K562 (cell line): ENCODE measurements at regions not wholly inside any gene's neighbourhood (a gene's known extent, or its start where the extent isn't known, plus 50 kb on each side); places are given as distances from the start of the nearest gene placed in this dataset.

Experiments
- ATAC-seq: fragments of 200-7000 bp; cut with Tn5 transposase; 3 replicates; pipeline ENCODE4 v1.9.1; 2020; ENCODE audit warnings: moderate library complexity
- BruUV-seq: library from RNA; stranded (reverse); fragments of 400-500 nt; replicated peaks from 2 replicates; lab custom pipeline; 2021; lab: Mats Ljungman, UMichigan
- CTCF ChIA-PET: fragments of 300-600 bp; formaldehyde crosslinking; extraction: SDS; loops from one replicate; lab custom pipeline; 2021; ENCODE audit warnings: low intra/inter-chr PET ratio; lab: Yijun Ruan, JAX
- POLR2A ChIA-PET: fragments of 300-600, 350-650 bp; sonication (Branson Sonifier 250); formaldehyde crosslinking; extraction: SDS; loops from one replicate; lab custom pipeline; 2021; ENCODE audit warnings: antibody characterized with exemption, inconsistent platforms; lab: Yijun Ruan, JAX
- DNase-seq, 4 experiments: peaks; one replicate each; pipeline versions ENCODE4 v3.0.0 to v3.0.0-alpha.2; 2011 to 2018; ENCODE audit warnings: low spot score in 3 of 4, mixed read lengths in 3 of 4; ENCODE audit errors: extremely low read depth in 1 of 4
- FAIRE-seq: peaks from 2 replicates; lab custom pipeline; 2011; peaks lifted over from hg19 to GRCh38; lab: Jason Lieb, UNC
- H2AFZ ChIP-seq: 2 replicates; pipeline ENCODE4 v1.6.0; 2011; ENCODE audit warnings: low read depth, low read length, control low read depth, inconsistent platforms
- H3K27ac ChIP-seq: fragments of 200-600 bp; 3 replicates; pipeline ENCODE4 v1.8.0; 2011; ENCODE audit warnings: low read depth, mild to moderate bottlenecking, control low read depth, inconsistent platforms, low read length, moderate library complexity, mixed read lengths; ENCODE audit errors: extremely low read depth
- H3K27me3 ChIP-seq, 2 experiments: fragments of 300-600 bp in 1 of 2; 2 replicates in 1 of 2; 3 replicates in 1 of 2; pipeline versions ENCODE4 v1.6.0 to v1.8.0; 2011; ENCODE audit warnings: inconsistent platforms in 2 of 2, low read length in 2 of 2, mild to moderate bottlenecking in 1 of 2, mixed read lengths in 1 of 2, moderate library complexity in 1 of 2; ENCODE audit not compliant: control insufficient read depth in 2 of 2, insufficient read depth in 2 of 2
- H3K36me3 ChIP-seq: fragments of 300-600 bp; 3 replicates; pipeline ENCODE4 v1.8.0; 2011; ENCODE audit warnings: mild to moderate bottlenecking, low read length, inconsistent platforms; ENCODE audit not compliant: control insufficient read depth, insufficient read depth
- H3K4me1 ChIP-seq, 2 experiments: fragments of 200-600 bp in 1 of 2; replicated peaks in 1 of 2; 2 replicates in 1 of 2; 3 replicates in 1 of 2; pipeline versions ENCODE4 v1.5.1 to v1.8.0; 2011; ENCODE audit warnings: inconsistent platforms in 2 of 2, low read length in 2 of 2, mild to moderate bottlenecking in 1 of 2, mixed read lengths in 1 of 2, moderate library complexity in 1 of 2; ENCODE audit not compliant: control insufficient read depth in 2 of 2, insufficient read depth in 2 of 2
- H3K4me2 ChIP-seq: 2 replicates; pipeline ENCODE4 v1.6.1; 2011; ENCODE audit warnings: low read length, control low read depth, inconsistent platforms, mixed read lengths; ENCODE audit not compliant: insufficient read depth
- H3K4me3 ChIP-seq: fragments of 200-600 bp; sonication (generic), shearing (Covaris generic); 2 replicates; pipeline ENCODE4 v1.5.1; 2016; ENCODE audit warnings: control low read depth, inconsistent platforms
- H3K79me2 ChIP-seq: fragments of 200-600 bp; 3 replicates; pipeline ENCODE4 v1.8.0; 2011; ENCODE audit warnings: low read length, inconsistent platforms; ENCODE audit not compliant: control insufficient read depth, insufficient read depth
- H3K9ac ChIP-seq, 2 experiments: 2 replicates each; pipeline versions ENCODE4 v1.6.0 to v1.6.1; 2011; ENCODE audit warnings: low read depth in 2 of 2, low read length in 2 of 2, control low read depth in 1 of 2, inconsistent platforms in 1 of 2, mild to moderate bottlenecking in 1 of 2, mixed read lengths in 1 of 2; ENCODE audit not compliant: insufficient read depth in 1 of 2
- H3K9me1 ChIP-seq: one replicate; pipeline ENCODE4 v1.6.0; 2011; ENCODE audit warnings: inconsistent platforms, mild to moderate bottlenecking, low read length, moderate library complexity; ENCODE audit not compliant: control insufficient read depth, insufficient read depth
- H3K9me3 ChIP-seq: replicated peaks from 2 replicates; pipeline ENCODE4 v1.5.1; 2011; ENCODE audit warnings: low read depth, low read length, inconsistent platforms; ENCODE audit not compliant: control insufficient read depth, insufficient read depth
- H4K20me1 ChIP-seq: replicated peaks from 2 replicates; pipeline ENCODE4 v1.6.1; 2011; ENCODE audit warnings: low read length, inconsistent platforms, mixed read lengths; ENCODE audit not compliant: control insufficient read depth, insufficient read depth
- ARID1B ChIP-seq: fragments of 450-650 bp; IDR thresholded peaks from 2 replicates; pipeline ENCODE4 v1.6.1; 2016; ENCODE audit warnings: antibody characterized with exemption, mild to moderate bottlenecking, inconsistent platforms
- CREBBP ChIP-seq: IDR thresholded peaks from one replicate; pipeline ENCODE4 v1.6.1; 2012; ENCODE audit warnings: low read depth, mild to moderate bottlenecking, control low read depth, inconsistent platforms, low read length
- ELF1 ChIP-seq: fragments of 200-800 bp; sonication (Bioruptor generic); IDR thresholded peaks from 2 replicates; pipeline ENCODE4 v1.6.1; 2016; ENCODE audit warnings: missing genetic modification characterization, missing compliant biosample characterization
- EP400 ChIP-seq: fragments of 450-650 bp; IDR thresholded peaks from 2 replicates; pipeline ENCODE4 v1.6.1; 2017; ENCODE audit warnings: antibody characterized with exemption, mild to moderate bottlenecking, moderate library complexity
- FOXJ2 ChIP-seq: fragments of 200-800 bp; sonication (Bioruptor generic); IDR thresholded peaks from 2 replicates; pipeline ENCODE4 v1.6.1; 2016; ENCODE audit warnings: missing genetic modification characterization, missing compliant biosample characterization
- GTF2A2 ChIP-seq: IDR thresholded peaks from 2 replicates; pipeline ENCODE4 v1.6.1; 2016; ENCODE audit warnings: mild to moderate bottlenecking, missing genetic modification characterization, missing compliant biosample characterization
- KAT2B ChIP-seq: IDR thresholded peaks from one replicate; pipeline ENCODE4 v1.6.1; 2012; ENCODE audit warnings: low read depth, mild to moderate bottlenecking, control low read depth, inconsistent platforms, low read length, moderate library complexity
- MIER1 ChIP-seq: fragments of 450-650 bp; IDR thresholded peaks from 2 replicates; pipeline ENCODE4 v1.6.1; 2016; ENCODE audit warnings: antibody characterized with exemption, mild to moderate bottlenecking, low read depth
- MTA2 ChIP-seq: fragments of 450-650 bp; IDR thresholded peaks from 2 replicates; pipeline ENCODE4 v1.6.1; 2016; ENCODE audit warnings: low read depth
- U2AF1 ChIP-seq: fragments of 200-400 bp; formaldehyde crosslinking; optimal IDR thresholded peaks from 2 replicates; pipeline ENCODE3; 2017; ENCODE audit warnings: mild to moderate bottlenecking, low read depth, low read length, moderate library complexity
- ZNF124 ChIP-seq: sonication (generic); formaldehyde crosslinking; IDR thresholded peaks from 2 replicates; pipeline ENCODE4 v1.8.1; 2022; ENCODE audit warnings: missing genetic modification reagents
- ZNF699 ChIP-seq: fragments of 250-450 bp; sonication (Bioruptor Pico); IDR thresholded peaks from 2 replicates; pipeline ENCODE4 v1.8.0; 2021; ENCODE audit warnings: mild to moderate bottlenecking, moderate library complexity; ENCODE audit not compliant: insufficient replicate concordance
- WGBS: fragments of 100-300 bp; shearing (Covaris generic); methylation state at CpG from one replicate; pipeline ENCODE4 v1.1.6; 2016; ENCODE audit warnings: low coverage, mixed read lengths; ENCODE audit not compliant: insufficient coverage; ENCODE audit errors: missing lambda C conversion rate; 5-methylcytosine and 5-hydroxymethylcytosine counted together
- in situ Hi-C: fragments of 300-500 bp; cut with MboI; formaldehyde crosslinking; loops from 4 replicates; pipeline ENCODE4 v1.15.0; 2018; ENCODE audit warnings: inconsistent platforms, mixed read lengths
- intact Hi-C: fragments of 100-400 bp; cut with micrococcal nuclease; formaldehyde crosslinking; loops from 2 replicates; pipeline ENCODE4 v1.14.2; 2022
- TF ChIP-seq, protein P1 (sequence below): fragments of 450-650 bp; IDR thresholded peaks from 2 replicates; pipeline ENCODE4 v1.7.0; 2016; ENCODE audit warnings: borderline replicate concordance
- TF ChIP-seq, protein P2 (sequence below): sonication (generic); formaldehyde crosslinking; IDR thresholded peaks from 2 replicates; pipeline ENCODE4 v1.9.0; 2022; ENCODE audit warnings: mild to moderate bottlenecking, missing genetic modification reagents
- TF ChIP-seq, protein P3 (sequence below): fragments of 250-450 bp; sonication (Bioruptor Pico); IDR thresholded peaks from 2 replicates; pipeline ENCODE4 v1.5.0; 2022; ENCODE audit warnings: mild to moderate bottlenecking

DNA sequence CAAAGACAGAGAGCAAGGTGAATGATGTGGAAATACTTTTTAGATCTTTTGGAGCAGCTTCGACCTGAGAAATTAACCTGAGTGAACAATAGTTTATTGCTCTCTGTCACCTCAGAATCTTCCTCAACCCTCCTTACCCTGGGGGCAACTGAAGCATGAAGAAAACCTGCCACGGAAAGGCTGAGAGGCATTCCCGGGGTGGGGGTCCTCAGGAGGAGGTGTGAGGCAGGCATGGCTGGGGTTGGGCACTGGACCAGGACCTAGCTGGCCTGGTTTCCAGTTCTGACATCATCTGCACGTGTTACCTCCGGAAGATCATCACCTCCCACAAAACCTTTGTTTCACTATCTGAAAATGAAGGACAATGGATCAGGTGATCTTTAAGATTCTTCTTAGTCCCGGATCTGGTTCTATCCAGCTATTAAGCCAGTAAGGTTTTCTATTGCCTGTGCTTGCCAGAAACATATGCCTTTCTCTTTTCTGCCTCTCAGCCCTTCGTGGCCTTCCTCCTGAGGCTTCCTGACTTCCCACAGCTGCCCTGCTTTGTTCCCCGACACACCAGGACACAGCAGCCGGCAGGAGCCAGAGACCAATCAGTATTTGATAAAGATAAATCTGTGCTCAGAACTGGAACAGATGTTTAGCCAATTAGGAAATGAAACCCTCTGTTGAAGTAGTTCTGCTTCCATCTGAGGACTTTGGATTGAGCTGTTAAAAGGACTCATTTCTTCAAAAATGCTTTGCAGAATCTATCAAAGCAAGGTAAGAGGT, 232.5 kb downstream of the TDRD15 start (continued):
- TF ChIP-seq ZNF699 (CRISPR knock-in tag) (no peak), EP400 (no peak), ZNF124 (CRISPR knock-in tag) (no peak), GTF2A2 (no peak), MIER1 (no peak)
- TF ChIP-seq, protein P1, sequence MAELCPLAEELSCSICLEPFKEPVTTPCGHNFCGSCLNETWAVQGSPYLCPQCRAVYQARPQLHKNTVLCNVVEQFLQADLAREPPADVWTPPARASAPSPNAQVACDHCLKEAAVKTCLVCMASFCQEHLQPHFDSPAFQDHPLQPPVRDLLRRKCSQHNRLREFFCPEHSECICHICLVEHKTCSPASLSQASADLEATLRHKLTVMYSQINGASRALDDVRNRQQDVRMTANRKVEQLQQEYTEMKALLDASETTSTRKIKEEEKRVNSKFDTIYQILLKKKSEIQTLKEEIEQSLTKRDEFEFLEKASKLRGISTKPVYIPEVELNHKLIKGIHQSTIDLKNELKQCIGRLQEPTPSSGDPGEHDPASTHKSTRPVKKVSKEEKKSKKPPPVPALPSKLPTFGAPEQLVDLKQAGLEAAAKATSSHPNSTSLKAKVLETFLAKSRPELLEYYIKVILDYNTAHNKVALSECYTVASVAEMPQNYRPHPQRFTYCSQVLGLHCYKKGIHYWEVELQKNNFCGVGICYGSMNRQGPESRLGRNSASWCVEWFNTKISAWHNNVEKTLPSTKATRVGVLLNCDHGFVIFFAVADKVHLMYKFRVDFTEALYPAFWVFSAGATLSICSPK: no peak
- TF ChIP-seq, all 486 proteins: peak for 0

DNA sequence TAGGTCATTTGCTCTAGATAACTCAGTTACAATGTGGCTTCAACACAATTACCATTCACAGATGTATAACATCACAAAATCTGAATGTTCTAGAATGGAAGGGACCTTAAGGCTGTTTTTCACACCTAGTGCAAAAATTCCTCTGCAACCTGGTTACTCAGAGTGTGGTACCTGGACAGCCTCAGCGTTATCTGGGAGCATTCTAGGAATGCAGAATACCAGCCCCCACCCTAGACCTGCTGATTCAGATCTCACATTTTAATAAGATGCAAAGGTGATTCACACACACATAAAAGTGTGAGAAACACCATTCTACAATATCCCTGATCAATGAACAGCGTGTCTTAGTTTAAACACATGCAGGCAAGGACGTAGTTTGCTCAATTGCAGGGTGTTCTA, 233.1 kb downstream of the TDRD15 start:
- CTCF ChIA-PET: no interaction called here
- no peaks in the 10 kb centered on the region for H3K79me2 ChIP-seq
- no peak overlapping the region for H3K27ac ChIP-seq
- H3K4me1 ChIP-seq: no peaks in the 10 kb centered on the region
- no peaks in the 10 kb centered on the region for H3K36me3 ChIP-seq
- no peaks in the 10 kb centered on the region for H3K27me3 ChIP-seq
- H2AFZ ChIP-seq: no peak overlapping the region
- no peak overlapping the region for H3K4me3 ChIP-seq
- FAIRE-seq (no peak), ATAC-seq (no peak), DNase-seq (no peak)
- WGBS: 3% methylated on average over 3 of the region's 3 CpGs
- H3K4me2 ChIP-seq: no peak overlapping the region
- no peak overlapping the region for H3K9ac ChIP-seq
- H4K20me1 ChIP-seq: no peaks in the 10 kb centered on the region
- POLR2A ChIA-PET: no interaction called here
- in situ Hi-C loops (no loop called here), intact Hi-C loops (no loop called here)
- no TSS peak for BruUV-seq
- H3K9me1 ChIP-seq: no peaks in the 10 kb centered on the region
- H3K9me3 ChIP-seq: no peaks in the 10 kb centered on the region
- TF ChIP-seq CREBBP (no peak), ELF1 (tag) (no peak), KAT2B (no peak), FOXJ2 (no peak), MTA2 (no peak), U2AF1 (no peak), ARID1B (no peak)
- TF ChIP-seq, protein P2, sequence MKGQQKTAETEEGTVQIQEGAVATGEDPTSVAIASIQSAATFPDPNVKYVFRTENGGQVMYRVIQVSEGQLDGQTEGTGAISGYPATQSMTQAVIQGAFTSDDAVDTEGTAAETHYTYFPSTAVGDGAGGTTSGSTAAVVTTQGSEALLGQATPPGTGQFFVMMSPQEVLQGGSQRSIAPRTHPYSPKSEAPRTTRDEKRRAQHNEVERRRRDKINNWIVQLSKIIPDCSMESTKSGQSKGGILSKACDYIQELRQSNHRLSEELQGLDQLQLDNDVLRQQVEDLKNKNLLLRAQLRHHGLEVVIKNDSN (CRISPR knock-in tag): no peak
- TF ChIP-seq, protein P3, sequence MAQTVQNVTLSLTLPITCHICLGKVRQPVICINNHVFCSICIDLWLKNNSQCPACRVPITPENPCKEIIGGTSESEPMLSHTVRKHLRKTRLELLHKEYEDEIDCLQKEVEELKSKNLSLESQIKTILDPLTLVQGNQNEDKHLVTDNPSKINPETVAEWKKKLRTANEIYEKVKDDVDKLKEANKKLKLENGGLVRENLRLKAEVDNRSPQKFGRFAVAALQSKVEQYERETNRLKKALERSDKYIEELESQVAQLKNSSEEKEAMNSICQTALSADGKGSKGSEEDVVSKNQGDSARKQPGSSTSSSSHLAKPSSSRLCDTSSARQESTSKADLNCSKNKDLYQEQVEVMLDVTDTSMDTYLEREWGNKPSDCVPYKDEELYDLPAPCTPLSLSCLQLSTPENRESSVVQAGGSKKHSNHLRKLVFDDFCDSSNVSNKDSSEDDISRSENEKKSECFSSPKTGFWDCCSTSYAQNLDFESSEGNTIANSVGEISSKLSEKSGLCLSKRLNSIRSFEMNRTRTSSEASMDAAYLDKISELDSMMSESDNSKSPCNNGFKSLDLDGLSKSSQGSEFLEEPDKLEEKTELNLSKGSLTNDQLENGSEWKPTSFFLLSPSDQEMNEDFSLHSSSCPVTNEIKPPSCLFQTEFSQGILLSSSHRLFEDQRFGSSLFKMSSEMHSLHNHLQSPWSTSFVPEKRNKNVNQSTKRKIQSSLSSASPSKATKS (CRISPR knock-in tag): no peak
